Smooth muscle cell (in vitro differentiated cells): ENCODE measurements at regions not wholly inside any gene's neighbourhood (a gene's known extent, or its start where the extent isn't known, plus 50 kb on each side); places are given as distances from the start of the nearest gene placed in this dataset.

Experiments used
- DNase-seq: peaks from one replicate; lab custom pipeline; 2025; ENCODE audit not compliant: unreplicated experiment; lab: John Stamatoyannopoulos, UW
- H2AFZ ChIP-seq: fragments of 200-600 bp; sonication (generic); 2 replicates; pipeline ENCODE4 v1.6.0; 2016; ENCODE audit warnings: antibody characterized with exemption, low read depth, mild to moderate bottlenecking
- H3F3A ChIP-seq: fragments of 200-600 bp; sonication (generic); 2 replicates; pipeline ENCODE4 v1.6.0; 2017; ENCODE audit warnings: antibody characterized with exemption, low read depth
- H3K27ac ChIP-seq: fragments of 200-600 bp; sonication (generic); 2 replicates; pipeline ENCODE4 v1.5.1; 2016; ENCODE audit warnings: low read depth, mild to moderate bottlenecking
- H3K27me3 ChIP-seq: fragments of 200-600 bp; sonication (generic); 2 replicates; pipeline ENCODE4 v1.6.1; 2016; ENCODE audit warnings: low read depth, mild to moderate bottlenecking
- H3K36me3 ChIP-seq: fragments of 200-600 bp; sonication (generic); 2 replicates; pipeline ENCODE4 v1.5.1; 2016; ENCODE audit warnings: low read depth
- H3K4me1 ChIP-seq: fragments of 200-600 bp; sonication (generic); 2 replicates; pipeline ENCODE4 v1.5.1; 2016; ENCODE audit warnings: low read depth
- H3K4me2 ChIP-seq: fragments of 200-600 bp; sonication (generic); 2 replicates; pipeline ENCODE4 v1.6.0; 2016; ENCODE audit warnings: mild to moderate bottlenecking
- H3K4me3 ChIP-seq: fragments of 200-600 bp; sonication (generic); 2 replicates; pipeline ENCODE4 v1.5.1; 2016; ENCODE audit warnings: mild to moderate bottlenecking
- H3K79me2 ChIP-seq: fragments of 200-600 bp; sonication (generic); 2 replicates; pipeline ENCODE4 v1.6.0; 2016; ENCODE audit warnings: low read depth, mild to moderate bottlenecking
- H3K9ac ChIP-seq: fragments of 200-600 bp; sonication (generic); 2 replicates; pipeline ENCODE4 v1.6.0; 2016; ENCODE audit warnings: low read depth
- H3K9me3 ChIP-seq: fragments of 200-600 bp; sonication (generic); replicated peaks from 2 replicates; pipeline ENCODE4 v1.5.1; 2016; ENCODE audit warnings: low read depth
- H4K20me1 ChIP-seq: fragments of 200-600 bp; sonication (generic); 2 replicates; pipeline ENCODE4 v1.6.0; 2016; ENCODE audit warnings: low read depth
- CTCF ChIP-seq: fragments of 200-600 bp; sonication (generic); IDR thresholded peaks from 2 replicates; pipeline ENCODE4 v1.5.1; 2017; ENCODE audit warnings: borderline replicate concordance, mild to moderate bottlenecking, antibody characterized with exemption; ENCODE audit not compliant: insufficient read depth, poor library complexity, severe bottlenecking
- WGBS: methylation state at CpG from one replicate; pipeline ENCODE4 v1.1.7; 2016; ENCODE audit warnings: low lambda C conversion rate; 5-methylcytosine and 5-hydroxymethylcytosine counted together

GRCh38 chr13:86006317-86006716 is 207.1 kb upstream of the SLITRK6 start:
- H3K79me2 ChIP-seq, result no peaks in the 10 kb centered on the region
- TF ChIP-seq CTCF, result no peak
- H3K9me3 ChIP-seq, result no peaks in the 10 kb centered on the region
- no peak overlapping the region for H3K4me2 ChIP-seq
- no peak overlapping the region for H3K4me3 ChIP-seq
- DNase-seq, result no peak
- no peaks in the 10 kb centered on the region for H3K36me3 ChIP-seq
- H3K9ac ChIP-seq, result no peak overlapping the region
- no peaks in the 10 kb centered on the region for H4K20me1 ChIP-seq
- WGBS, result 82% methylated on average over 2 of the region's 2 CpGs
- no peak overlapping the region for H2AFZ ChIP-seq
- no peak overlapping the region for H3K27ac ChIP-seq
- no peaks in the 10 kb centered on the region for H3K27me3 ChIP-seq
- H3K4me1 ChIP-seq, result peaks cover 11% of the 10 kb centered on the region
- H3F3A ChIP-seq, result no peaks in the 10 kb centered on the region

- Histone ChIP-seq H3K4me3 (no peak overlapping the region), H3K4me1 (peaks cover 11% of the 10 kb centered on the region), H3K36me3 (no peaks in the 10 kb centered on the region), H3K27ac (no peak overlapping the region), H3K4me2 (no peak overlapping the region), H3K9ac (no peak overlapping the region), H3K27me3 (no peaks in the 10 kb centered on the region), H3K79me2 (no peaks in the 10 kb centered on the region), H3K9me3 (no peaks in the 10 kb centered on the region), H3F3A (no peaks in the 10 kb centered on the region), H4K20me1 (no peaks in the 10 kb centered on the region), H2AFZ (no peak overlapping the region)
- no peak for DNase-seq
- 71% methylated on average over 2 of the region's 2 CpGs for WGBS
- TF ChIP-seq CTCF, result no peak
Measured at GRCh38 chr13:86003029-86003428, 203.8 kb upstream of the SLITRK6 start.

GRCh38 chr13:86000546-86000945 is 201.3 kb upstream of the SLITRK6 start:
- Histone ChIP-seq H3K4me3 (no peak overlapping the region), H3K9ac (no peak overlapping the region), H4K20me1 (no peaks in the 10 kb centered on the region), H3K27me3 (no peaks in the 10 kb centered on the region), H3K27ac (no peak overlapping the region), H3K9me3 (no peaks in the 10 kb centered on the region), H3K36me3 (no peaks in the 10 kb centered on the region), H3K4me1 (peaks cover 11% of the 10 kb centered on the region), H3F3A (no peaks in the 10 kb centered on the region), H2AFZ (no peak overlapping the region), H3K79me2 (no peaks in the 10 kb centered on the region), H3K4me2 (no peak overlapping the region)
- TF ChIP-seq CTCF, result no peak
- no peak for DNase-seq
- 86% methylated on average over 2 of the region's 2 CpGs for WGBS

GRCh38 chr13:85997587-85997986 is 198.4 kb upstream of the SLITRK6 start:
- 87% methylated on average over 2 of the region's 2 CpGs for WGBS
- H3K36me3 ChIP-seq, result no peaks in the 10 kb centered on the region
- H4K20me1 ChIP-seq, result no peaks in the 10 kb centered on the region
- H3K27me3 ChIP-seq, result no peaks in the 10 kb centered on the region
- H3K79me2 ChIP-seq, result no peaks in the 10 kb centered on the region
- no peak overlapping the region for H3K9ac ChIP-seq
- no peak overlapping the region for H3K27ac ChIP-seq
- H3K4me2 ChIP-seq, result no peak overlapping the region
- no peak for DNase-seq
- H3K4me3 ChIP-seq, result no peak overlapping the region
- TF ChIP-seq CTCF, result no peak
- H3F3A ChIP-seq, result no peaks in the 10 kb centered on the region
- H3K9me3 ChIP-seq, result no peaks in the 10 kb centered on the region
- peaks cover 7% of the 10 kb centered on the region for H3K4me1 ChIP-seq
- no peak overlapping the region for H2AFZ ChIP-seq
